ENCODE measurements at regions not wholly inside any gene's neighbourhood (a gene's known extent, or its start where the extent isn't known, plus 50 kb on each side); places are given as distances from the start of the nearest gene placed in this dataset.

DNA sequence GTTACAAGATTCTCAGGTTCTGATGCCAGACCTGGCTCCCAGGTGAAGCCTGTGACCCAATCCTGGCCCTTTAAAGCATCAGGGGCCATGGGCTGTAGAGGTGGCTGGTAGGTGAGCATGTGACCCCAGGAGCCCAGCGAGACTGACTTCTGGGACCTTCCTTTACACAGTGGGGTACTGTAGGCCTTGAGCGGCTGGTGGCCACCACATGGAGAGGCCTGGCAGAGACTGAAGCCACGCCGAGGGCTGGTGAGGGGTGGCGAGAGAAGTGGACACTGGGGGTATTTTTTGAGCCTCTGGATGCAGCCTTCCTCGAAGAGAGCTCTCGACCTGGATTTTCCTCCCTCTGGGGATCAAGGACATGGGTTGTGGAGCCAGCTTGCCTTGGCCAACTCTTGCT lies 71.2 kb upstream of the ITGA11 start:
- Histone ChIP-seq H3K79me1 (replicated peaks; ENCODE audit: low read length, poor library complexity, severe bottlenecking) (no peaks in the 10 kb centered on the region), H4K91ac (ENCODE audit: low read length) (no peak overlapping the region), H3K9ac (ENCODE audit: low read length) (no peak overlapping the region), H2BK12ac (ENCODE audit: low read length in 2 of 2) (no peak overlapping the region), H3K9me3 (ENCODE audit: control insufficient read depth, low read length) (no peaks in the 10 kb centered on the region), H2AFZ (ENCODE audit: low read depth, low read length) (no peak overlapping the region), H3K4me2 (ENCODE audit: low read length, poor library complexity, severe bottlenecking) (no peak overlapping the region), H3K4me1 (ENCODE audit: control insufficient read depth, insufficient read depth, low read depth, low read length) (peaks cover 14% of the 10 kb centered on the region), H3K27ac (ENCODE audit: low read length, poor library complexity, severe bottlenecking) (no peak overlapping the region), H2BK5ac (ENCODE audit: low read depth, low read length, poor library complexity, severe bottlenecking) (no peak overlapping the region), H3K18ac (ENCODE audit: low read depth in 1 of 2, low read length in 2 of 2) (no peak overlapping the region), H3K14ac (ENCODE audit: low read length in 2 of 2) (no peak overlapping the region), H3K4me3 (ENCODE audit: insufficient read depth in 1 of 2, low read depth in 1 of 2, low read length in 2 of 2) (no peak overlapping the region), H3K36me3 (ENCODE audit: control insufficient read depth in 1 of 2, insufficient read depth in 2 of 2, low read depth in 1 of 2, low read length in 2 of 2) (no peaks in the 10 kb centered on the region), H2AK5ac (ENCODE audit: low read length, severe bottlenecking) (peak overlapping the region; percentile 57), H2BK15ac (ENCODE audit: low read depth, poor library complexity, severe bottlenecking) (no peak overlapping the region), H3K27me3 (ENCODE audit: control insufficient read depth in 1 of 2, insufficient read depth in 1 of 2, low read length in 2 of 2) (peaks cover 0 to 26% of the 10 kb centered on the region in 2 experiments), H3K4ac (ENCODE audit: low read depth in 1 of 2, low read length in 2 of 2) (no peak overlapping the region), H2BK120ac (ENCODE audit: low read depth, low read length) (peak overlapping the region; percentile 19), H3K23ac (ENCODE audit: low read length in 2 of 2) (no peak overlapping the region), H4K8ac (ENCODE audit: low read length) (no peak overlapping the region)
- WGBS, result 92% methylated on average over 7 of the region's 7 CpGs
- no peak for DNase-seq

GRCh38 chr15:68503791-68504680 lies 72.1 kb upstream of the ITGA11 start:
- Histone ChIP-seq H3K27ac (ENCODE audit: low read length, poor library complexity, severe bottlenecking) (peak overlapping the region; percentile 9), H3K9me3 (ENCODE audit: control insufficient read depth, low read length) (no peaks in the 10 kb centered on the region), H3K4me1 (ENCODE audit: control insufficient read depth, insufficient read depth, low read depth, low read length) (peaks cover 12% of the 10 kb centered on the region), H2AFZ (ENCODE audit: low read depth, low read length) (no peak overlapping the region), H4K8ac (ENCODE audit: low read length) (peak overlapping the region; percentile 70), H3K4me3 (ENCODE audit: insufficient read depth in 1 of 2, low read depth in 1 of 2, low read length in 2 of 2) (no peak overlapping the region), H3K4me2 (ENCODE audit: low read length, poor library complexity, severe bottlenecking) (no peak overlapping the region), H3K4ac (ENCODE audit: low read depth in 1 of 2, low read length in 2 of 2) (no peak overlapping the region), H2BK5ac (ENCODE audit: low read depth, low read length, poor library complexity, severe bottlenecking) (no peak overlapping the region), H2BK120ac (ENCODE audit: low read depth, low read length) (no peak overlapping the region), H2BK15ac (ENCODE audit: low read depth, poor library complexity, severe bottlenecking) (peak overlapping the region; percentile 41), H2BK12ac (ENCODE audit: low read length in 2 of 2) (peak overlapping the region in 1 of 2 experiments; percentile 38), H3K18ac (ENCODE audit: low read depth in 1 of 2, low read length in 2 of 2) (peak overlapping the region; percentile 49 to 51), H3K27me3 (ENCODE audit: control insufficient read depth in 1 of 2, insufficient read depth in 1 of 2, low read length in 2 of 2) (peaks cover 0 to 34% of the 10 kb centered on the region in 2 experiments), H2AK5ac (ENCODE audit: low read length, severe bottlenecking) (peak overlapping the region; percentile 21), H3K14ac (ENCODE audit: low read length in 2 of 2) (no peak overlapping the region), H4K91ac (ENCODE audit: low read length) (peak overlapping the region; percentile 47), H3K23ac (ENCODE audit: low read length in 2 of 2) (no peak overlapping the region), H3K79me1 (replicated peaks; ENCODE audit: low read length, poor library complexity, severe bottlenecking) (no peaks in the 10 kb centered on the region), H3K36me3 (ENCODE audit: control insufficient read depth in 1 of 2, insufficient read depth in 2 of 2, low read depth in 1 of 2, low read length in 2 of 2) (no peaks in the 10 kb centered on the region), H3K9ac (ENCODE audit: low read length) (no peak overlapping the region)
- 78% methylated on average over 11 of the region's 11 CpGs for WGBS
- peak; percentile 29 for DNase-seq

DNA sequence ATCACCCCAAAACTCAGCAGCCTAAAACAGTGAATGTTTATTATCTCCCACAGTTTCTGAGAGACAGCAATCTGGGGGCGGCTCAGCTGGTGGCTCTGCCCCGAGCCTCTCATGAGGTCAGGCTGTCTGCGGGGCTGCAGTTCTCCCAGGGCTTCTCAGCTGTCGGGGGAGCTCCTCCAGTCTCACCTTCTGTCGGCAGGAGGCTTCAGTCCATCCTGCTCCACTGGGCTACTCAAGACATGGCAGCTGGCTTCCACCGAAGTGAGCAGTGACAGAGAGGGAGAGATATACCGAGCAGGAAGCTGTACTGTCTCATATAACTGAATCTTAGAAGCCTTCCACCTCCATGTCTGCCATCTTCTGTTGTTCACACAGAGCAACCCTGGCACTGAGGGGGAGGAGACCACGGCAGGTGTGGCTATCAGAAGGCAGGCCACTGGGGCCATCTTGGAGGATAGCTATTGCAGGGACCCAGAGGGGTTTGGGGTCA lies 72.8 kb upstream of the ITGA11 start:
- H3K9me3 ChIP-seq (ENCODE audit: control insufficient read depth, low read length), result no peaks in the 10 kb centered on the region
- peak overlapping the region; percentile 39 for H2BK120ac ChIP-seq (ENCODE audit: low read depth, low read length)
- peak overlapping the region in 1 of 2 experiments; percentile 35 for H3K4ac ChIP-seq (ENCODE audit: low read depth in 1 of 2, low read length in 2 of 2)
- no peak overlapping the region for H3K14ac ChIP-seq (ENCODE audit: low read length in 2 of 2)
- H2BK12ac ChIP-seq (ENCODE audit: low read length in 2 of 2), result peak overlapping the region in 1 of 2 experiments; percentile 74
- peaks cover 10% of the 10 kb centered on the region for H3K4me1 ChIP-seq (ENCODE audit: control insufficient read depth, insufficient read depth, low read depth, low read length)
- peak overlapping the region; percentile 70 for H4K8ac ChIP-seq (ENCODE audit: low read length)
- H3K23ac ChIP-seq (ENCODE audit: low read length in 2 of 2), result no peak overlapping the region
- no peak overlapping the region for H3K4me3 ChIP-seq (ENCODE audit: insufficient read depth in 1 of 2, low read depth in 1 of 2, low read length in 2 of 2)
- H3K27me3 ChIP-seq (ENCODE audit: control insufficient read depth in 1 of 2, insufficient read depth in 1 of 2, low read length in 2 of 2), result peaks cover 0 to 38% of the 10 kb centered on the region in 2 experiments
- H2BK5ac ChIP-seq (ENCODE audit: low read depth, low read length, poor library complexity, severe bottlenecking), result no peak overlapping the region
- no peak overlapping the region for H4K91ac ChIP-seq (ENCODE audit: low read length)
- 70% methylated on average over 7 of the region's 8 CpGs for WGBS
- no peaks in the 10 kb centered on the region for H3K79me1 ChIP-seq (replicated peaks; ENCODE audit: low read length, poor library complexity, severe bottlenecking)
- H2BK15ac ChIP-seq (ENCODE audit: low read depth, poor library complexity, severe bottlenecking), result peak overlapping the region; percentile 41
- no peak for DNase-seq
- no peak overlapping the region for H3K4me2 ChIP-seq (ENCODE audit: low read length, poor library complexity, severe bottlenecking)
- no peak overlapping the region for H2AK5ac ChIP-seq (ENCODE audit: low read length, severe bottlenecking)
- H3K9ac ChIP-seq (ENCODE audit: low read length), result no peak overlapping the region
- no peak overlapping the region for H3K27ac ChIP-seq (ENCODE audit: low read length, poor library complexity, severe bottlenecking)
- H2AFZ ChIP-seq (ENCODE audit: low read depth, low read length), result no peak overlapping the region
- no peaks in the 10 kb centered on the region for H3K36me3 ChIP-seq (ENCODE audit: control insufficient read depth in 1 of 2, insufficient read depth in 2 of 2, low read depth in 1 of 2, low read length in 2 of 2)
- H3K18ac ChIP-seq (ENCODE audit: low read depth in 1 of 2, low read length in 2 of 2), result peak overlapping the region; percentile 0 to 8

DNA sequence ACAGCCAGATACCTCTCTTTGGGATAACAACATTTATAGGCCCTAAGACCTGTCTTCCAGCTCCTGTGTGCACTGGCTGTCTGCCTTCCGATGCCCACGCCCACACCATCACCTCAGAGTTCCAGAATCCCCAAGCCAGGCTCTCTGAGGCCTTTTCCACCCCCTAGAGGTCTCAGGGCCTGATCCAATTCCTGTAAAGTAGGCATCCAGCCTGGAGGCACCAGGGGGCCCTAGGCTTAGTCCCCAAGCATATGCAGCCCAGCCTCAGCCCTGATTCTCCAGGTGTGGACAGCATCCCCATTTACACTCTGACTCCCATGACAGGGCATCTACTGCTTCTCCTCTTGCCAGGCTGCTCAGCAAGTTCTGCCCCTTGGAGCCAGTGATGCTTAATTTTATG lies 72.7 kb upstream of the CORO2B start:
- H2AK5ac ChIP-seq (ENCODE audit: low read length, severe bottlenecking), result no peak overlapping the region
- H3K14ac ChIP-seq (ENCODE audit: low read length in 2 of 2), result no peak overlapping the region

More for the DNA sequence above, 72.7 kb upstream of the CORO2B start:
- Histone ChIP-seq H3K4ac (ENCODE audit: low read depth in 1 of 2, low read length in 2 of 2) (no peak overlapping the region), H2BK5ac (ENCODE audit: low read depth, low read length, poor library complexity, severe bottlenecking) (no peak overlapping the region), H3K4me2 (ENCODE audit: low read length, poor library complexity, severe bottlenecking) (no peak overlapping the region), H2BK15ac (ENCODE audit: low read depth, poor library complexity, severe bottlenecking) (no peak overlapping the region), H3K79me1 (replicated peaks; ENCODE audit: low read length, poor library complexity, severe bottlenecking) (no peaks in the 10 kb centered on the region), H3K23ac (ENCODE audit: low read length in 2 of 2) (no peak overlapping the region), H3K27ac (ENCODE audit: low read length, poor library complexity, severe bottlenecking) (no peak overlapping the region), H3K9ac (ENCODE audit: low read length) (no peak overlapping the region), H3K4me3 (ENCODE audit: insufficient read depth in 1 of 2, low read depth in 1 of 2, low read length in 2 of 2) (no peak overlapping the region), H3K36me3 (ENCODE audit: control insufficient read depth in 1 of 2, insufficient read depth in 2 of 2, low read depth in 1 of 2, low read length in 2 of 2) (no peaks in the 10 kb centered on the region), H2BK120ac (ENCODE audit: low read depth, low read length) (no peak overlapping the region), H2AFZ (ENCODE audit: low read depth, low read length) (no peak overlapping the region), H4K91ac (ENCODE audit: low read length) (no peak overlapping the region), H4K8ac (ENCODE audit: low read length) (no peak overlapping the region), H3K18ac (ENCODE audit: low read depth in 1 of 2, low read length in 2 of 2) (no peak overlapping the region), H3K27me3 (ENCODE audit: control insufficient read depth in 1 of 2, insufficient read depth in 1 of 2, low read length in 2 of 2) (peaks cover 0 to 38% of the 10 kb centered on the region in 2 experiments), H3K9me3 (ENCODE audit: control insufficient read depth, low read length) (no peaks in the 10 kb centered on the region), H2BK12ac (ENCODE audit: low read length in 2 of 2) (no peak overlapping the region), H3K4me1 (ENCODE audit: control insufficient read depth, insufficient read depth, low read depth, low read length) (peaks cover 10% of the 10 kb centered on the region)
- WGBS, result 87% methylated on average over 2 of the region's 2 CpGs
- no peak for DNase-seq
